Fibroblast of lung (primary cell): ENCODE measurements at regions not wholly inside any gene's neighbourhood (a gene's known extent, or its start where the extent isn't known, plus 50 kb on each side); places are given as distances from the start of the nearest gene placed in this dataset.

Source experiments
- CTCF ChIP-seq, 2 donors: IDR thresholded peaks in 1 of 2; conservative IDR thresholded peaks in 1 of 2; 1 replicate in 1 of 2; 2 replicates in 1 of 2; pipeline ENCODE4 v1.5.1; 2011 to 2012; ENCODE audit warnings: low read length in 2 of 2, control low read depth in 1 of 2, inconsistent platforms in 1 of 2, low read depth in 1 of 2, mild to moderate bottlenecking in 1 of 2
- EZH2 ChIP-seq: IDR thresholded peaks from 2 replicates; pipeline ENCODE4 v1.5.1; 2012; ENCODE audit warnings: low read length, control low read depth, mild to moderate bottlenecking; ENCODE audit errors: missing control alignments

- TF ChIP-seq CTCF (conservative IDR thresholded peaks at IDR 0.05 in 1 of 2, IDR thresholded peaks at IDR 0.05 in 1 of 2; ENCODE audit: low read depth in 1 of 2, low read length in 2 of 2) (no peak), EZH2 (no peak)
Observed at GRCh38 chr4:4948370-4948769, 70.9 kb downstream of the CYTL1 start.
